SK-N-SH (cell line): ENCODE measurements at regions not wholly inside any gene's neighbourhood (a gene's known extent, or its start where the extent isn't known, plus 50 kb on each side); places are given as distances from the start of the nearest gene placed in this dataset.

Source experiments
- CTCF ChIA-PET: fragments of 300-600, 350-600 bp; formaldehyde crosslinking; extraction: SDS; loops from one replicate; lab custom pipeline; 2021; lab: Yijun Ruan, JAX
- POLR2A ChIA-PET: fragments of 350-600 bp; sonication (Branson Sonifier 250); formaldehyde crosslinking; extraction: SDS; loops from one replicate; lab custom pipeline; 2020; ENCODE audit warnings: antibody characterized with exemption, inconsistent platforms; lab: Yijun Ruan, JAX
- DNase-seq: peaks from one replicate; pipeline ENCODE4 v3.0.0; 2012
- H2AFZ ChIP-seq: fragments of 200-600 bp; sonication (generic); 2 replicates; pipeline ENCODE4 v1.8.1; 2016; ENCODE audit warnings: antibody characterized with exemption, mild to moderate bottlenecking, low read depth
- H3F3A ChIP-seq: fragments of 200-600 bp; sonication (generic); replicated peaks from 2 replicates; pipeline ENCODE3; 2016; ENCODE audit warnings: antibody characterized with exemption, mild to moderate bottlenecking; ENCODE audit not compliant: insufficient read depth
- H3K27ac ChIP-seq, 2 experiments: fragments of 200-500 bp in 1 of 2; fragments of 200-600 bp in 1 of 2; sonication (Bioruptor generic) in 1 of 2; sonication (generic), shearing (Covaris generic) in 1 of 2; 2 replicates each; pipeline versions ENCODE4 v1.5.1 to v1.6.1; 2014 to 2016; ENCODE audit warnings: low read depth in 2 of 2, inconsistent platforms in 1 of 2, low read length in 1 of 2, mild to moderate bottlenecking in 1 of 2, mixed read lengths in 1 of 2
- H3K27me3 ChIP-seq: fragments of 200-600 bp; sonication (generic), shearing (Covaris generic); 2 replicates; pipeline ENCODE4 v1.6.1; 2016; ENCODE audit warnings: mixed run types; ENCODE audit not compliant: insufficient read depth
- H3K36me3 ChIP-seq, 2 experiments: fragments of 200-500 bp in 1 of 2; fragments of 200-600 bp in 1 of 2; sonication (Bioruptor generic) in 1 of 2; sonication (generic) in 1 of 2; replicated peaks in 1 of 2; 2 replicates each; pipeline versions ENCODE3 to v1.5.1; 2014 to 2016; ENCODE audit warnings: low read length in 1 of 2, mild to moderate bottlenecking in 1 of 2; ENCODE audit not compliant: insufficient read depth in 2 of 2, control insufficient read depth in 1 of 2
- H3K4me1 ChIP-seq, 2 experiments: fragments of 200-500 bp in 1 of 2; fragments of 200-600 bp in 1 of 2; sonication (Bioruptor generic) in 1 of 2; sonication (generic), shearing (Covaris generic) in 1 of 2; 2 replicates each; pipeline versions ENCODE4 v1.5.1 to v1.6.1; 2014 to 2016; ENCODE audit warnings: low read depth in 1 of 2, low read length in 1 of 2, mixed run types in 1 of 2; ENCODE audit not compliant: insufficient read depth in 2 of 2, control insufficient read depth in 1 of 2
- H3K4me2 ChIP-seq: fragments of 200-600 bp; sonication (generic), shearing (Covaris generic); 2 replicates; pipeline ENCODE4 v1.6.1; 2017; ENCODE audit warnings: mixed run types
- H3K4me3 ChIP-seq, 2 experiments: fragments of 200-500 bp in 1 of 2; fragments of 200-600 bp in 1 of 2; sonication (Bioruptor generic) in 1 of 2; sonication (generic), shearing (Covaris generic) in 1 of 2; 2 replicates each; pipeline versions ENCODE4 v1.5.1 to v1.8.1; 2014 to 2016; ENCODE audit warnings: low read depth in 2 of 2, inconsistent platforms in 1 of 2, low read length in 1 of 2, mild to moderate bottlenecking in 1 of 2, mixed read lengths in 1 of 2, moderate library complexity in 1 of 2
- H3K79me2 ChIP-seq: fragments of 200-600 bp; sonication (generic); 2 replicates; pipeline ENCODE4 v1.8.1; 2017; ENCODE audit warnings: mild to moderate bottlenecking; ENCODE audit not compliant: insufficient read depth
- H3K9ac ChIP-seq: fragments of 200-600 bp; sonication (generic); 2 replicates; pipeline ENCODE4 v1.6.1; 2017; ENCODE audit warnings: mixed run types
- H3K9me2 ChIP-seq: fragments of 200-600 bp; sonication (generic); 2 replicates; pipeline ENCODE4 v1.6.1; 2017; ENCODE audit warnings: mixed run types
- H3K9me3 ChIP-seq: fragments of 200-600 bp; sonication (generic); 2 replicates; pipeline ENCODE4 v1.6.1; 2017; ENCODE audit warnings: mixed run types, mild to moderate bottlenecking, moderate library complexity
- H4K20me1 ChIP-seq: fragments of 200-600 bp; sonication (generic); 2 replicates; pipeline ENCODE4 v1.6.1; 2017; ENCODE audit warnings: mild to moderate bottlenecking, mixed run types; ENCODE audit not compliant: insufficient read depth
- CTCF ChIP-seq: fragments of 200-600 bp; sonication (generic); IDR thresholded peaks from 2 replicates; pipeline ENCODE4 v1.6.1; 2017; ENCODE audit warnings: antibody characterized with exemption, mild to moderate bottlenecking, moderate library complexity
- ELF1 ChIP-seq: IDR thresholded peaks from 2 replicates; pipeline ENCODE4 v1.4.0; 2012
- EZH2phosphoT487 ChIP-seq: fragments of 200-600 bp; sonication (generic); IDR thresholded peaks from 2 replicates; pipeline ENCODE4 v1.6.1; 2017; ENCODE audit warnings: low read depth, mixed run types, mild to moderate bottlenecking, antibody characterized with exemption, moderate library complexity, borderline replicate concordance
- FOXJ3 ChIP-seq: sonication (generic); formaldehyde crosslinking; IDR thresholded peaks from 2 replicates; pipeline ENCODE4 v1.5.1; 2020; ENCODE audit warnings: mild to moderate bottlenecking, missing genetic modification reagents
- FOXM1 ChIP-seq: IDR thresholded peaks from 2 replicates; pipeline ENCODE4 v1.4.0; 2012; ENCODE audit warnings: low read depth, mild to moderate bottlenecking
- GABPA ChIP-seq: IDR thresholded peaks from 2 replicates; pipeline ENCODE4 v1.4.0; 2012; ENCODE audit warnings: low read depth, mild to moderate bottlenecking
- IRF3 ChIP-seq: fragments of 150-350 bp; IDR thresholded peaks from 2 replicates; pipeline ENCODE4 v1.6.1; 2016; ENCODE audit warnings: mild to moderate bottlenecking, low read depth, low read length
- JUND ChIP-seq: IDR thresholded peaks from 2 replicates; pipeline ENCODE4 v1.4.0; 2012
- MEF2A ChIP-seq: IDR thresholded peaks from 2 replicates; pipeline ENCODE4 v1.4.0; 2012; ENCODE audit warnings: low read depth, borderline replicate concordance
- MXI1 ChIP-seq: IDR thresholded peaks from 2 replicates; pipeline ENCODE4 v1.6.1; 2012; ENCODE audit warnings: mild to moderate bottlenecking, low read depth, low read length, improper control_type of control experiment
- NRF1 ChIP-seq: IDR thresholded peaks from 2 replicates; pipeline ENCODE4 v1.6.1; 2012; ENCODE audit warnings: low read depth, mild to moderate bottlenecking, low read length
- PBX3 ChIP-seq: IDR thresholded peaks from 2 replicates; pipeline ENCODE4; 2012
- RCOR1 ChIP-seq: fragments of 150-350 bp; IDR thresholded peaks from 2 replicates; pipeline ENCODE4 v1.6.1; 2017; ENCODE audit warnings: antibody characterized with exemption, low read length
- RFX5 ChIP-seq: IDR thresholded peaks from 2 replicates; pipeline ENCODE4 v1.6.1; 2012; ENCODE audit warnings: mild to moderate bottlenecking, improper control_type of control experiment, low read length
- SMC3 ChIP-seq: IDR thresholded peaks from 2 replicates; pipeline ENCODE4 v1.6.1; 2012; ENCODE audit warnings: low read depth, low read length, improper control_type of control experiment
- TEAD4 ChIP-seq: IDR thresholded peaks from 2 replicates; pipeline ENCODE4 v1.4.0; 2012; ENCODE audit warnings: mild to moderate bottlenecking, borderline replicate concordance; ENCODE audit not compliant: insufficient read depth
- USF2 ChIP-seq: fragments of 150-350 bp; IDR thresholded peaks from 2 replicates; pipeline ENCODE4 v1.6.1; 2017; ENCODE audit warnings: antibody characterized with exemption, low read length, low read depth, borderline replicate concordance
- YY1 ChIP-seq: IDR thresholded peaks from 2 replicates; pipeline ENCODE4 v1.4.0; 2012; ENCODE audit warnings: low read depth, mild to moderate bottlenecking

- H3K9me3 ChIP-seq = no peaks in the 10 kb centered on the region
- POLR2A ChIA-PET = no interaction called here
- no peak overlapping the region for H3K9ac ChIP-seq
- no peak overlapping the region for H3K4me2 ChIP-seq
- no peaks in the 10 kb centered on the region for H3K4me1 ChIP-seq
- no peaks in the 10 kb centered on the region for H3K36me3 ChIP-seq
- no peaks in the 10 kb centered on the region for H3K79me2 ChIP-seq
- H3K27me3 ChIP-seq = no peaks in the 10 kb centered on the region
- no peak overlapping the region for H2AFZ ChIP-seq
- no peak overlapping the region for H3K27ac ChIP-seq
- H3F3A ChIP-seq = no peaks in the 10 kb centered on the region
- TF ChIP-seq MEF2A (no peak), CTCF (no peak), RFX5 (no peak), SMC3 (no peak), NRF1 (no peak), RCOR1 (no peak), USF2 (no peak), TEAD4 (no peak), MXI1 (no peak), ELF1 (no peak), IRF3 (no peak), EZH2phosphoT487 (no peak), PBX3 (no peak), YY1 (no peak), JUND (no peak), FOXJ3 (CRISPR knock-in tag) (no peak), GABPA (no peak), FOXM1 (no peak)
- TF ChIP-seq, all 33 proteins: peak for 0
- no peak overlapping the region for H3K4me3 ChIP-seq
- CTCF ChIA-PET = no interaction called here
- H3K9me2 ChIP-seq = no peaks in the 10 kb centered on the region
- DNase-seq = no peak
- no peaks in the 10 kb centered on the region for H4K20me1 ChIP-seq
Measured at GRCh38 chr4:156100651-156101050, 147.0 kb upstream of the CTSO start.
